ENCODE measurements at regions not wholly inside any gene's neighbourhood (a gene's known extent, or its start where the extent isn't known, plus 50 kb on each side); places are given as distances from the start of the nearest gene placed in this dataset.

- TF ChIP-seq CTCF (IDR thresholded peaks at IDR 0.05; ENCODE audit: low read depth, low read length) (no peak), EZH2phosphoT487 (IDR thresholded peaks at IDR 0.05; ENCODE audit: low read depth) (no peak)
Observed at GRCh38 chr10:106396192-106396591, 768.3 kb downstream of the SORCS1 start.

All from OCI-LY3 (cell line).